ENCODE measurements at regions not wholly inside any gene's neighbourhood (a gene's known extent, or its start where the extent isn't known, plus 50 kb on each side); places are given as distances from the start of the nearest gene placed in this dataset.

DNA sequence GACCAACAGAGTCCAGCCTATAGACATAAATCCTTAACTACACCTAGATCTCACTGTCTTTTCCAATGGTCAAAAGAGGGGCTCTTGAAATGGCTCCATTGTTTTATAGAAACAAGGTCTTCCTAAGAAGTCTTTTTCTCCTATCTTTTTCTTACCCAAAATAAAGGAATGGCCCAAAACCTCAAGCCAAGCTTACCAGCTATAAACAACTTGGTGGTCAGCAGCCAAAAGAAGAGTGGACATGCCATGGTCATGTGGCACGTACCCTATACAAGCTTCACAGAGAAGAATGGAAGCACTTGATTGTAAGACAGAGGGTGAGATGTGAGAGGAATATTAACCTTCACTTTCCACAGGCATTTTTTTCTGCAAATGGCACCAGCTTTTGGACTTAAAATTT is 82.1 kb upstream of the GNAO1 start:
- DNase-seq (ENCODE audit: low read depth, low spot score) (no peak), ATAC-seq (no peak), FAIRE-seq (no peak)
- WGBS (ENCODE audit: insufficient coverage, insufficient replicate concordance, low lambda C conversion rate, missing lambda C conversion rate), result 0% methylated on average over 1 of the region's 1 CpG
- H2AFZ ChIP-seq (ENCODE audit: control insufficient read depth, low read depth, low read length), result no peak overlapping the region
- no peak overlapping the region for H3K4me2 ChIP-seq (ENCODE audit: control insufficient read depth, insufficient read depth)
- ChIA-PET POLR2A (no interaction called here), SMC1A (ENCODE audit: uncharacterized antibody, unreplicated experiment) (interaction anchor here (0.5 to 1.6 kb wide), 2 partner anchors 16 to 93 kb away, joined by 3 to 5 read pairs; no protein-coding TSS in a partner anchor), CTCF (no interaction called here), RAD21 (ENCODE audit: unreplicated experiment) (no interaction called here)
- H3K9ac ChIP-seq (ENCODE audit: control insufficient read depth, insufficient read depth, low read length), result no peak overlapping the region
- no peak overlapping the region for H3K27ac ChIP-seq (ENCODE audit: control insufficient read depth, insufficient read depth)
- no peak overlapping the region for H3K4me3 ChIP-seq
- H3K9me3 ChIP-seq (replicated peaks; ENCODE audit: control insufficient read depth, insufficient read depth, low read length), result no peaks in the 10 kb centered on the region
- no peaks in the 10 kb centered on the region for H3K79me2 ChIP-seq (ENCODE audit: control insufficient read depth, insufficient read depth, low read length)
- no TSS peak for BruUV-seq (replicated peaks)
- in situ Hi-C loops (cut with MboI), result no loop called here
- H3K36me3 ChIP-seq (ENCODE audit: control insufficient read depth in 2 of 2, insufficient read depth in 2 of 2, low read length in 1 of 2), result no peaks in the 10 kb centered on the region
- H4K20me1 ChIP-seq (ENCODE audit: control insufficient read depth, insufficient read depth), result no peaks in the 10 kb centered on the region
- H3K4me1 ChIP-seq (ENCODE audit: control insufficient read depth, insufficient read depth, low read length), result no peaks in the 10 kb centered on the region
- intact Hi-C loops (cut with micrococcal nuclease; ENCODE audit: unreplicated experiment), result no loop called here
- peaks cover 0 to 2% of the 10 kb centered on the region in 2 experiments; a peak in 2 of 4 replicates for H3K27me3 ChIP-seq (replicated peaks in 1 of 2; ENCODE audit: control insufficient read depth in 2 of 2, insufficient read depth in 2 of 2, low read length in 1 of 2)
- no peak for TF ChIP-seq REST (IDR thresholded peaks at IDR 0.05; ENCODE audit: low read depth, low read length)
- no peak for TF ChIP-seq CHD2 (IDR thresholded peaks at IDR 0.05; ENCODE audit: borderline replicate concordance, low read depth, low read length)
- TF ChIP-seq, protein P1, sequence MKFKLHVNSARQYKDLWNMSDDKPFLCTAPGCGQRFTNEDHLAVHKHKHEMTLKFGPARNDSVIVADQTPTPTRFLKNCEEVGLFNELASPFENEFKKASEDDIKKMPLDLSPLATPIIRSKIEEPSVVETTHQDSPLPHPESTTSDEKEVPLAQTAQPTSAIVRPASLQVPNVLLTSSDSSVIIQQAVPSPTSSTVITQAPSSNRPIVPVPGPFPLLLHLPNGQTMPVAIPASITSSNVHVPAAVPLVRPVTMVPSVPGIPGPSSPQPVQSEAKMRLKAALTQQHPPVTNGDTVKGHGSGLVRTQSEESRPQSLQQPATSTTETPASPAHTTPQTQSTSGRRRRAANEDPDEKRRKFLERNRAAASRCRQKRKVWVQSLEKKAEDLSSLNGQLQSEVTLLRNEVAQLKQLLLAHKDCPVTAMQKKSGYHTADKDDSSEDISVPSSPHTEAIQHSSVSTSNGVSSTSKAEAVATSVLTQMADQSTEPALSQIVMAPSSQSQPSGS (IDR thresholded peaks at IDR 0.05; ENCODE audit: low read length), result no peak
- no peak for TF ChIP-seq ZBTB4 (CRISPR knock-in tag; IDR thresholded peaks at IDR 0.05)

All from GM12878 (cell line).